Natural killer cell (primary cell): ENCODE measurements at regions not wholly inside any gene's neighbourhood (a gene's known extent, or its start where the extent isn't known, plus 50 kb on each side); places are given as distances from the start of the nearest gene placed in this dataset.

ENCODE experiments used
- ATAC-seq, 3 donors: fragments of 150-1000 bp in 2 of 3; fragments of 200-7000 bp in 1 of 3; cut with Tn5 transposase; 1 replicate in 1 of 3; 2 replicates in 2 of 3; pipeline ENCODE4 v1.10.0; 2021; ENCODE audit warnings: mild to moderate bottlenecking in 2 of 3, moderate library complexity in 2 of 3
- DNase-seq, 2 donors: peaks; one replicate each; pipeline versions ENCODE4 v3.0.0 to v3.0.0-alpha.2; 2013 to 2021; ENCODE audit warnings: mixed read lengths in 1 of 2
- H3K27ac ChIP-seq: one replicate; pipeline ENCODE4 v1.5.1; 2013; ENCODE audit warnings: mild to moderate bottlenecking, low read length
- H3K27me3 ChIP-seq: one replicate; pipeline ENCODE4 v1.6.1; 2013; ENCODE audit warnings: low read length; ENCODE audit not compliant: control insufficient read depth, insufficient read depth
- H3K36me3 ChIP-seq: one replicate; pipeline ENCODE4 v1.6.1; 2013; ENCODE audit warnings: low read length; ENCODE audit not compliant: control insufficient read depth, insufficient read depth
- H3K4me1 ChIP-seq: one replicate; pipeline ENCODE4 v1.6.1; 2013; ENCODE audit warnings: low read length; ENCODE audit not compliant: control insufficient read depth, insufficient read depth
- H3K4me3 ChIP-seq: one replicate; pipeline ENCODE4 v1.5.1; 2013; ENCODE audit warnings: low read length
- H3K9me3 ChIP-seq: one replicate; pipeline ENCODE4 v1.6.1; 2013; ENCODE audit warnings: low read length; ENCODE audit not compliant: control insufficient read depth, insufficient read depth
- H3K27ac Mint-ChIP-seq, 2 donors: one replicate each; pipeline ENCODE4 v1.8.0; 2022; ENCODE audit warnings: mild to moderate bottlenecking in 2 of 2, mixed read lengths in 2 of 2, moderate library complexity in 1 of 2
- H3K27me3 Mint-ChIP-seq, 2 donors: one replicate each; pipeline ENCODE4 v1.8.0; 2022; ENCODE audit warnings: low read depth in 2 of 2, mixed read lengths in 2 of 2
- H3K36me3 Mint-ChIP-seq: one replicate; pipeline ENCODE4 v1.8.0; 2022; ENCODE audit warnings: mixed read lengths
- H3K4me1 Mint-ChIP-seq, 2 donors: one replicate each; pipeline ENCODE4 v1.8.0; 2022; ENCODE audit warnings: mixed read lengths in 2 of 2
- H3K4me3 Mint-ChIP-seq: one replicate; pipeline ENCODE4 v1.8.0; 2022; ENCODE audit warnings: mild to moderate bottlenecking, moderate library complexity, mixed read lengths
- H3K9me3 Mint-ChIP-seq, 2 donors: one replicate each; pipeline ENCODE4 v1.8.0; 2022; ENCODE audit warnings: mixed read lengths in 2 of 2
- CTCF ChIP-seq: fragments of 200-600 bp; IDR thresholded peaks from one replicate; pipeline ENCODE4 v1.8.0; 2022; ENCODE audit warnings: antibody characterized with exemption
- WGBS: methylation state at CpG from one replicate; pipeline ENCODE4 v1.1.7; 2013; ENCODE audit warnings: missing lambda C conversion rate; ENCODE audit not compliant: insufficient coverage; 5-methylcytosine and 5-hydroxymethylcytosine counted together
- intact Hi-C: fragments of 100-400 bp; cut with micrococcal nuclease; formaldehyde crosslinking; loops from one replicate; pipeline ENCODE4 v1.14.2; 2022

- no peak overlapping the region for H3K27ac Mint-ChIP-seq
- H3K27ac ChIP-seq = no peak overlapping the region
Measured at GRCh38 chr3:107947203-107947602, 143.6 kb downstream of the CD47 start.

GRCh38 chr3:107946700-107947099, 144.1 kb downstream of the CD47 start:
- DNase-seq (no peak), ATAC-seq (no peak)
- no peaks in the 10 kb centered on the region for H3K9me3 Mint-ChIP-seq
- no peak for TF ChIP-seq CTCF
- Histone ChIP-seq H3K4me1 (peaks cover 5% of the 10 kb centered on the region), H3K27ac (no peak overlapping the region), H3K4me3 (no peak overlapping the region), H3K9me3 (no peaks in the 10 kb centered on the region), H3K27me3 (no peaks in the 10 kb centered on the region), H3K36me3 (no peaks in the 10 kb centered on the region)
- H3K4me3 Mint-ChIP-seq = no peak overlapping the region
- H3K27me3 Mint-ChIP-seq = peaks cover 0 to 10% of the 10 kb centered on the region in 2 donors
- WGBS = 100% methylated on average over 1 of the region's 1 CpG
- H3K4me1 Mint-ChIP-seq = peaks cover 9 to 24% of the 10 kb centered on the region in 2 donors
- intact Hi-C loops = loop anchor here (10.0 kb wide), 1 partner anchor 148 kb away; the partner anchor contains the start of gene CD47
- H3K27ac Mint-ChIP-seq = no peak overlapping the region
- H3K36me3 Mint-ChIP-seq = no peaks in the 10 kb centered on the region

More at GRCh38 chr3:107947203-107947602, 143.6 kb downstream of the CD47 start:
- Histone ChIP-seq H3K27me3 (no peaks in the 10 kb centered on the region), H3K9me3 (no peaks in the 10 kb centered on the region), H3K36me3 (no peaks in the 10 kb centered on the region), H3K4me1 (peaks cover 2% of the 10 kb centered on the region), H3K4me3 (no peak overlapping the region)
- ATAC-seq (no peak), DNase-seq (no peak)
- no peak for TF ChIP-seq CTCF
- peaks cover 0 to 10% of the 10 kb centered on the region in 2 donors for H3K27me3 Mint-ChIP-seq
- intact Hi-C loops = loop anchor here (10.0 kb wide), 1 partner anchor 148 kb away; the partner anchor contains the start of gene CD47
- H3K36me3 Mint-ChIP-seq = no peaks in the 10 kb centered on the region
- H3K9me3 Mint-ChIP-seq = no peaks in the 10 kb centered on the region
- H3K4me3 Mint-ChIP-seq = no peak overlapping the region
- peaks cover 4 to 19% of the 10 kb centered on the region in 2 donors for H3K4me1 Mint-ChIP-seq

- no peak overlapping the region for H3K4me3 Mint-ChIP-seq
- intact Hi-C loops = loop anchor here (10.0 kb wide), 1 partner anchor 149 kb away; the partner anchor contains the start of gene CD47
- H3K36me3 Mint-ChIP-seq = no peaks in the 10 kb centered on the region
- TF ChIP-seq CTCF = no peak
- Histone ChIP-seq H3K4me3 (no peak overlapping the region), H3K27me3 (no peaks in the 10 kb centered on the region), H3K36me3 (no peaks in the 10 kb centered on the region), H3K27ac (no peak overlapping the region), H3K9me3 (no peaks in the 10 kb centered on the region), H3K4me1 (peaks cover 5% of the 10 kb centered on the region)
- H3K27me3 Mint-ChIP-seq = peaks cover 0 to 10% of the 10 kb centered on the region in 2 donors
- DNase-seq (no peak), ATAC-seq (no peak)
- peaks cover 10 to 28% of the 10 kb centered on the region in 2 donors for H3K4me1 Mint-ChIP-seq
- H3K9me3 Mint-ChIP-seq = no peaks in the 10 kb centered on the region
- WGBS = no CpG with 5 or more reads among the region's 1 CpG
- no peak overlapping the region for H3K27ac Mint-ChIP-seq
Measured at GRCh38 chr3:107945417-107946094, 145.3 kb downstream of the CD47 start.
